ENCODE measurements at regions not wholly inside any gene's neighbourhood (a gene's known extent, or its start where the extent isn't known, plus 50 kb on each side); places are given as distances from the start of the nearest gene placed in this dataset.

DNA sequence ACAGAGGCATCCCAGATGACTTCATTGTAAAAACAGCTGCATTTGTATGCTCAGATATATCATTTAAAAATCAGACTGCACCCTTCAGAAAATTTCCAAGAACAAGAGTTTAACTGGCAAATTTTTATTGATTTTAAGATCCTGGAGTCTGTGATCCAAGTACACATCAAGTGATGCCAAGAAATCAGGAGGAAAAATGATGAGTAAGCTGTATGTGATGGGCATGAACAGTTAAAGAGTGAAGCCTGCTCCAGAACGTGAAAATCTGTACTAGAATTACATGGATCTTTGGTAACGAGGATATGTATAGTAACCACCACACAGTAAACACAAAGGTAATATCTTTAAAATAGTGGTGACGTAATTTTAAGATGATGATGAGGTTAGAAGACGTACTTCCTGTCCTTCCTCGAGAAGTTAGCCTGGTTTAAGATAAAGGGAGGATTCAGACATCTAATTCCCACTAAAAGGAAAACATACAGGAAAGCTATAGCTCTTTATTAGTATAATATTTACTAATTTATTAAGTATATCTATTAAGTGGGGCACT lies 1374.3 kb upstream of the DDX18 start:
- no peak overlapping the region for H3K4me3 ChIP-seq
- peaks cover 0 to 9% (median 0%) of the 10 kb centered on the region in 4 donors for H3K9me3 ChIP-seq
- 64 to 65% methylated on average over 5 of the region's 5 CpGs for whole genome bisulfite sequencing, 2 donors
- no peaks in the 10 kb centered on the region for H3K27me3 ChIP-seq
- H3K27ac ChIP-seq: no peak overlapping the region
- no peaks in the 10 kb centered on the region for H3K4me1 ChIP-seq
- no peaks in the 10 kb centered on the region for H3K36me3 ChIP-seq
- no peak for DNase-seq (ENCODE audit: low spot score in 2 of 2)
- no peak for TF ChIP-seq EP300 (IDR thresholded peaks at IDR 0.05)
- no peak for TF ChIP-seq POLR2A (IDR thresholded peaks at IDR 0.05)
- no peak for TF ChIP-seq CTCF (IDR thresholded peaks at IDR 0.05)

GRCh38 chr2:116442418-116442817 lies 1372.1 kb upstream of the DDX18 start:
- H3K9me3 ChIP-seq: peaks cover 0 to 14% (median 0%) of the 10 kb centered on the region in 4 donors
- no peaks in the 10 kb centered on the region for H3K27me3 ChIP-seq
- DNase-seq (ENCODE audit: low spot score in 2 of 2): no peak
- 71 to 86% methylated on average over 3 of the region's 3 CpGs for WGBS, 2 donors
- H3K4me3 ChIP-seq: no peak overlapping the region
- no peaks in the 10 kb centered on the region for H3K4me1 ChIP-seq
- TF ChIP-seq EP300 (IDR thresholded peaks at IDR 0.05) (no peak), POLR2A (IDR thresholded peaks at IDR 0.05) (no peak), CTCF (IDR thresholded peaks at IDR 0.05) (no peak)
- H3K27ac ChIP-seq: no peak overlapping the region
- no peaks in the 10 kb centered on the region for H3K36me3 ChIP-seq

- 54 to 67% methylated on average over 1 of the region's 1 CpG for whole genome bisulfite sequencing, 2 donors
- no peaks in the 10 kb centered on the region for H3K4me1 ChIP-seq
- H3K9me3 ChIP-seq: peaks cover 0 to 14% (median 0%) of the 10 kb centered on the region in 4 donors
- no peak overlapping the region for H3K27ac ChIP-seq
- no peak for DNase-seq (ENCODE audit: low spot score in 2 of 2)
- no peak for TF ChIP-seq EP300 (IDR thresholded peaks at IDR 0.05)
- no peak for TF ChIP-seq CTCF (IDR thresholded peaks at IDR 0.05)
- no peak for TF ChIP-seq POLR2A (IDR thresholded peaks at IDR 0.05)
- no peaks in the 10 kb centered on the region for H3K27me3 ChIP-seq
- H3K4me3 ChIP-seq: no peak overlapping the region
- no peaks in the 10 kb centered on the region for H3K36me3 ChIP-seq
These were observed 1370.1 kb upstream of the DDX18 start for GRCh38 chr2:116444256-116444872.

- Histone ChIP-seq H3K4me1 (no peaks in the 10 kb centered on the region), H3K9me3 (peaks cover 0 to 21% (median 5%) of the 10 kb centered on the region in 4 donors), H3K4me3 (no peak overlapping the region), H3K36me3 (no peaks in the 10 kb centered on the region), H3K27ac (no peak overlapping the region), H3K27me3 (no peaks in the 10 kb centered on the region)
- DNase-seq (ENCODE audit: low spot score in 2 of 2): no peak
- whole genome bisulfite sequencing, 2 donors: 88 to 100% methylated on average over 1 of the region's 1 CpG
- no peak for TF ChIP-seq CTCF (IDR thresholded peaks at IDR 0.05)
- no peak for TF ChIP-seq EP300 (IDR thresholded peaks at IDR 0.05)
- TF ChIP-seq POLR2A (IDR thresholded peaks at IDR 0.05): no peak
These were observed 1363.5 kb upstream of the DDX18 start for GRCh38 chr2:116450990-116451389.

DNA sequence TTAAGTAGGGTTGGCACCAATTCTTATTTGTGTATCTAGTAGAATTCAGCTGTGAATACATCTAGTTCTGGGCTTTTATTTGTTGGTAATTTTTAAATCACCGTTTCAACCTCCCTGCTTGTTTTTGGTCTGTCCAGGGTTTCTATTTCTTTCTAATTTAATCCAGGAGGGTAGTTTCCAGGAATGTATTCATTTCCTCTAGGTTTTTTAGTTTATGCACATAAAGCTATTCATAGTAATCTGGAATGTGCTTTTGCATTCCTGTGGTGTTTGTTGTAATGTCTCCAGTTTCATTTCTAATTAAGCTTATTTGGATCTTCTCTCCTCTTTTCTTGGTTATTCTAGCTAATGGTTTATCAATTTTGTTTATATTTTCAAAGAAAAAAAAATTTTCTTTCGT lies 1361.8 kb upstream of the DDX18 start:
- H3K27ac ChIP-seq: no peak overlapping the region
- H3K4me3 ChIP-seq: no peak overlapping the region
- H3K27me3 ChIP-seq: no peaks in the 10 kb centered on the region
- DNase-seq (ENCODE audit: low spot score in 2 of 2): no peak
- H3K36me3 ChIP-seq: no peaks in the 10 kb centered on the region
- no peaks in the 10 kb centered on the region for H3K4me1 ChIP-seq
- WGBS, 2 donors: 56 to 60% methylated on average over 2 of the region's 2 CpGs
- TF ChIP-seq CTCF (IDR thresholded peaks at IDR 0.05) (no peak), POLR2A (IDR thresholded peaks at IDR 0.05) (no peak), EP300 (IDR thresholded peaks at IDR 0.05) (no peak)
- peaks cover 0 to 29% (median 5%) of the 10 kb centered on the region in 4 donors for H3K9me3 ChIP-seq

All from tibial nerve (tissue), 4 donors.